ENCODE measurements at regions not wholly inside any gene's neighbourhood (a gene's known extent, or its start where the extent isn't known, plus 50 kb on each side); places are given as distances from the start of the nearest gene placed in this dataset.

GRCh38 chr5:106097340-106097739 is 1573.4 kb downstream of the EFNA5 start:
- no peak for TF ChIP-seq CTCF (IDR thresholded peaks at IDR 0.05)
- no peak for DNase-seq
- Mint-ChIP-seq H3K4me3 (no peak overlapping the region), H3K9me3 (no peaks in the 10 kb centered on the region), H3K36me3 (ENCODE audit: low read depth) (no peaks in the 10 kb centered on the region), H3K4me1 (no peaks in the 10 kb centered on the region), H3K27ac (no peak overlapping the region), H3K27me3 (ENCODE audit: low read depth, poor library complexity) (no peaks in the 10 kb centered on the region)

DNA sequence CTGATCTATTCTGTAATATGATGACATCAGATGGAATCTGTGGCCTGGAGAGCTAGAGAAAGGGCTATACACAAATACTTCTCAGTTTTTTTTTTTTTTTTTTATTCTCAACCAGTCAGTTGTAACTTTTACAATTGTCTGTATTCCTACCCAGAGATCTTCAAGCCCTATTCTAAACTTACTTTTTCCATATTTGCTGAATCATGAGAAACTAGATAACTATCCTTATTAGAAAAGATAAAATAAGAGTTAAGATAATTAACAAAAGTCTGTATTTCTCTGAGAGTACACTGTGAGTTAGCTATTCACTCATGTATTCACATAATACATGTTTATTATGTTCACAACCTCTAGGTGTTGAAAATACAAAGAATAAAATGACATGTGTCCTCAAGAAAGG is 1575.9 kb downstream of the EFNA5 start:
- H3K36me3 Mint-ChIP-seq (ENCODE audit: low read depth): no peaks in the 10 kb centered on the region
- TF ChIP-seq CTCF (IDR thresholded peaks at IDR 0.05): no peak
- DNase-seq: no peak
- H3K27ac Mint-ChIP-seq: no peak overlapping the region
- H3K9me3 Mint-ChIP-seq: no peaks in the 10 kb centered on the region
- H3K4me1 Mint-ChIP-seq: no peaks in the 10 kb centered on the region
- H3K27me3 Mint-ChIP-seq (ENCODE audit: low read depth, poor library complexity): no peaks in the 10 kb centered on the region
- no peak overlapping the region for H3K4me3 Mint-ChIP-seq

GRCh38 chr5:106094204-106094607 is 1576.5 kb downstream of the EFNA5 start:
- H3K27ac Mint-ChIP-seq: no peak overlapping the region

GRCh38 chr5:106093134-106093533 is 1577.6 kb downstream of the EFNA5 start:
- Mint-ChIP-seq H3K4me3 (no peak overlapping the region), H3K27me3 (ENCODE audit: low read depth, poor library complexity) (no peaks in the 10 kb centered on the region), H3K9me3 (no peaks in the 10 kb centered on the region), H3K36me3 (ENCODE audit: low read depth) (no peaks in the 10 kb centered on the region), H3K27ac (no peak overlapping the region), H3K4me1 (no peaks in the 10 kb centered on the region)
- no peak for TF ChIP-seq CTCF (IDR thresholded peaks at IDR 0.05)
- no peak for DNase-seq

More at GRCh38 chr5:106094204-106094607, 1576.5 kb downstream of the EFNA5 start:
- Mint-ChIP-seq H3K4me3 (no peak overlapping the region), H3K4me1 (no peaks in the 10 kb centered on the region), H3K36me3 (ENCODE audit: low read depth) (no peaks in the 10 kb centered on the region), H3K9me3 (no peaks in the 10 kb centered on the region), H3K27me3 (ENCODE audit: low read depth, poor library complexity) (no peaks in the 10 kb centered on the region)
- TF ChIP-seq CTCF (IDR thresholded peaks at IDR 0.05): no peak
- DNase-seq: no peak

GRCh38 chr5:106092455-106092854 is 1578.3 kb downstream of the EFNA5 start:
- no peak overlapping the region for H3K27ac Mint-ChIP-seq
- H3K27me3 Mint-ChIP-seq (ENCODE audit: low read depth, poor library complexity): no peaks in the 10 kb centered on the region
- DNase-seq: no peak
- H3K4me3 Mint-ChIP-seq: no peak overlapping the region
- H3K36me3 Mint-ChIP-seq (ENCODE audit: low read depth): no peaks in the 10 kb centered on the region
- no peaks in the 10 kb centered on the region for H3K4me1 Mint-ChIP-seq
- no peaks in the 10 kb centered on the region for H3K9me3 Mint-ChIP-seq
- TF ChIP-seq CTCF (IDR thresholded peaks at IDR 0.05): no peak

DNA sequence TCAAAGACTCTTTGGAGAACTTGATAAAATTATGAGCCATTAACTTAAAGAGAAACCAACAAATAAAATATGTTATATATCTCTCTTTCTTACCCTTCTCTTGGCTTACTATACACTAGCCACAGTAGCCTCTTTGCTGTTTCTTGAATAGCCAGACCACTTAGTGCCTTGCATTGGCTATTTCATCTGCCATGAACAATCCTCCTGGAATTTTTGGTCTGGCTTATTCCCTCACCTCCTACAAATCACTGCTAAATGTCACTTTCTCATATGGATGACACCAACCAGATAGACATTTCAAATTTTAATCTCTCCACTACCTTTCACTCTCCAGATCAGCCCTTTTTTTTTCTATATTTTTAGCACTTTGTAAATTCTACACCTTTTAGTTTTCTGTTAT is 1581.7 kb downstream of the EFNA5 start:
- no peak for DNase-seq
- H3K9me3 Mint-ChIP-seq: no peaks in the 10 kb centered on the region
- H3K4me3 Mint-ChIP-seq: no peak overlapping the region
- no peaks in the 10 kb centered on the region for H3K4me1 Mint-ChIP-seq
- TF ChIP-seq CTCF (IDR thresholded peaks at IDR 0.05): no peak
- H3K36me3 Mint-ChIP-seq (ENCODE audit: low read depth): no peaks in the 10 kb centered on the region
- peaks cover 3% of the 10 kb centered on the region for H3K27me3 Mint-ChIP-seq (ENCODE audit: low read depth, poor library complexity)
- no peak overlapping the region for H3K27ac Mint-ChIP-seq

Data from nephron progenitor cell (in vitro differentiated cells).